GM18508 (cell line): ENCODE measurements at regions not wholly inside any gene's neighbourhood (a gene's known extent, or its start where the extent isn't known, plus 50 kb on each side); places are given as distances from the start of the nearest gene placed in this dataset.
"Not testable (repeated sequence)": the region's sequence is repeated elsewhere in the genome, so short reads cannot be mapped to it uniquely, and the experiment has no call there.

ENCODE experiments used
- ATAC-seq: cut with Tn5 transposase; IDR thresholded peaks from one replicate; pipeline ENCODE4 v1.9.1; 2021; ENCODE audit warnings: moderate number of reproducible peaks; ENCODE audit not compliant: insufficient read depth, unreplicated experiment

DNA sequence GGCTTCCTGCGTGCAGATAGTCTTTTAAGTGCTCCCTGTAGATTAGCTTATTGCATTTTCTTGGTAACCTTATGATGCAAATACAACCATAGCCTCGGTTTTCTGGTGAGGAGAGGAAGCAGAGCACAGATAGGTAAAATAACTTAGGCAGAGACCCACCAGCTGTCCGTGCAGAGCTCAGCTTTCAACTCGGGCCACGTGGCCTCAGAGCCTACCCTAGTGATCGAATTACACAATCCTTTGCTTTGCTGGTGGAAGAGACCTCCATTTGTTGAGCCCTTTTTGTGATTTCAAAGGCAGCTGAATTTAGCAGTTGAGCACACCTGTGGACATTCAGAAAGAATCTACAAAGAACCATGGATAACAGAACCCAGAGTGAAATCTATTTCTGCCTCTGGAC is 220.1 kb downstream of the ATP6V0E2 start:
- ATAC-seq: not testable (repeated sequence)

DNA sequence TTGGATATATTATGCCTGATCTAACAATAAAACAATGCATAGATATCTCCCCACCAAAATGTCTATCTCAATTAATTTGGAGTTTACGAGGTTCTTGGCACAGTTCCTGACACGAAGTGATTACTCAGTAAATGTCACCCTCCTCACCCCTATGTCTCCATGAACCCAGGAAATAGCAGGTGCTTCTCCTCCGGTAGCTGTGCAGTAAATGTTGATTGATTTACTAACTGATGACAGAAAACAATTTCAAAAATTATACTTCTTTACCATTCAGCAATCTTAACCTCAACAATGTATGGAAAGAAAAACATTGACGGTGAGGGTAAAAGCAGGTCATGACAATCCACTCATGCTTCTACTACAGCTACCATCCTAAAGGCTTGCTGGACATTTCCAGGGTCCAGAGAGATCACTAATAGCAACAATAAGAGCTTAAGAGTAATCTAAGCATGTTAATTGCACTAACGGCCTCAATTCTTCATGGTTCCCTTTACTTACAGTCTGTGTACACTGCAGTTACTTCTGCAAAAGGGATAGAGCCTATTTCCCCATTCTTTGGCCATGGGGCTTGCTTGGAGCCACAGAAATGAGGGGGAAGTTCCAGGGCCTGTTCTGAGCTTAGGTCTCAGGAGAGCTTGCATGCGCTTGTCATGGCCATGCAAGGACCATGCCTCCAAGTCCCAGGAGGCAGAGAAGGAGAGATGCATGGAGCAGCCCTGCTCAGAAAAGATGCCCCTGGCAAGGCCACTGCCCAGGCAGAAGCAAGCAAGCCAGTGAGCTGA is 222.6 kb downstream of the ATP6V0E2 start:
- not testable (repeated sequence) for ATAC-seq

DNA sequence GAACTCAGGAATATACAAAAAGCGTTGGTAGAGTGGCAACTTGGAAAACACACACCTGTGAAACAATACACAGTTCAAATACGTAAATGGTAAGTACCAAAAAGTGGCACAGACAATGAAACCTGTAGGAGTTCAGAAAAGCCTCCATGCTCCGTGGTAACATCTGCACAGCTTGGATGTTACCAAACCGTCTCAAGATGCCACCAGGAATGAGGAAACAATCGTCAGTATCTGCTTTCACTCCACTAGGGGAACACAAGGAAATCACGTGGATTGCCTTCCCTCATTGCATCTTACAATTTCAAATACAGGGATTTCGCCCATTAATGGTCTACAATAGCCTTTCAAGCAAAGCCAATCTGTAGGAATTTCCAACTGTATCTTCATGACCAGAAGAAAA is 224.6 kb upstream of the LRRC61 start:
- not testable (repeated sequence) for ATAC-seq

DNA sequence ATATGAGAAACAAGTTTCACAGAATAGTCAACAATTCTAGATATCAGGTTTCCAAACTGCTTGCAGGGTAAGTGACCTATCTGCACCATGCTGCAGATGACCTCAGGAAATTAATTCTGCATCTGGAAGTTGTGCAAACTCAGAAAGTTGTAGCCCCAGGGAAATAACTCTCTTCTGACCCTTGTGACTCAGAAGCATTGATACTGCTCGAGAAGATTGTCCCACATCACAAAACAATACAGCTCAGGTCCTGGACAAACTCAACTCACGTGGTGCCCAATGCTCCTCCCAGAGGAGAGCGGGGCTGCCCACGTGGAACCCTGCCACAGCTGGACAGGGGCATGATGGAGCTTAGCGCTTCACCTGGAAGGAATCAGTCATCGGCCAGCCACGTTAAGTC is 221.9 kb upstream of the LRRC61 start:
- not testable (repeated sequence) for ATAC-seq

DNA sequence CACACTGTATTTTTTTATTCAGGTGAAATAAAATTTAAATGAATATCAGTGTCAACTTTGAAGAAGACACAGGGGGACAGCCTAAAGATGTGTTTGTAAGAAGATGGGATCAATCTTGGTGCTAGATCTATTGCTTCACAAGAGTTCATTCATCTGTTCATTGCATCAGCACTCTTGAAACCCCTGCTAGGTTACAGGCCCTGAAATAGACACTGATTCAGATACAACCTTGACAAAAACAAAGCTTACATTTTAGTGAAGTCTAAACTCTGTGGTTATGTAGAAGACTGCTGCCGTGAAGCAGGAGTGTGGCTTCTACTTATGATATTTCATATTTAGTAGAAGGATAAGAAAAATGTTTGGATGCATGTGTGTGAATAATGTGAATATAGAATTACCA is 215.9 kb upstream of the LRRC61 start:
- not testable (repeated sequence) for ATAC-seq

DNA sequence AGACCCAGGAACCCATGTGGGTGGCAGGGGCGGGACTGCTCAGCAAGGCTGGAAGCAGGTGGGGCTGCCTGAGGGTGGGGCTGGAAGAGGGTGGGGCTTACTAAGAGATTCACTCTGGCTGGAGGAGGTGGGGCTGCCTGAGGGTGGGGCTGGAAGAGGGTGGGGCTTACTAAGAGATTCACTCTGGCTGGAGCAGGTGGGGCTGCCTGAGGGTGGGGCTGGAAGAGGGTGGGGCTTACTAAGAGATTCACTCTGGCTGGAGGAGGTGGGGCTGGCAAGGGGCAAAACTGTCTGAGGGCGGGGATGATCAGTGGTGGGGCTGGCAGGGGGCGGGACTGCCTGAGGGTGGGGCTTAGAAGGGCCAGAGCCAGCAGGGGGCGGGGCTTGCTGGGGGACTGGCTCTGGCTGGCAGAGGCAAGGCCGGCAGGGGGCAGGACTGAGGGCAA is 212.8 kb upstream of the LRRC61 start:
- ATAC-seq: not testable (repeated sequence)

DNA sequence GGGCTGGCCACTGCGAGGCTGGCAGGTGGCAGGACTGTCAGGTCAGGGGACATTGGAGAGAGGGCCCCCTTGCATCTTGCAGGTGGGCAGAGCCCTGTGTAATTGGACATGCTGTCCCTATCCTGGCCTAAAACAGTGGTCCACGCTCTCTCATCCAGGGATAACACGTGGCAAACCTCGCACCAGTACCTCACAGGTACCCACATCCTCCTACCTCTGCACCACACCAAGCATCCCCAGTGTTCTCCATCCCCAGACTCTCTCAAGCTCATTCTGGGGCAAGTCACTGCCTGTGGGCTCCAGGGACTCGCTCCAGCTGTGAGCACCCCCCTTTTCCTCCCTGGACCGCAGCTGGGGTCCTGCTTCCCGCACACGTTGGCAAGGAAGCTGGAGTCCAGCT is 212.3 kb upstream of the LRRC61 start:
- not testable (repeated sequence) for ATAC-seq

DNA sequence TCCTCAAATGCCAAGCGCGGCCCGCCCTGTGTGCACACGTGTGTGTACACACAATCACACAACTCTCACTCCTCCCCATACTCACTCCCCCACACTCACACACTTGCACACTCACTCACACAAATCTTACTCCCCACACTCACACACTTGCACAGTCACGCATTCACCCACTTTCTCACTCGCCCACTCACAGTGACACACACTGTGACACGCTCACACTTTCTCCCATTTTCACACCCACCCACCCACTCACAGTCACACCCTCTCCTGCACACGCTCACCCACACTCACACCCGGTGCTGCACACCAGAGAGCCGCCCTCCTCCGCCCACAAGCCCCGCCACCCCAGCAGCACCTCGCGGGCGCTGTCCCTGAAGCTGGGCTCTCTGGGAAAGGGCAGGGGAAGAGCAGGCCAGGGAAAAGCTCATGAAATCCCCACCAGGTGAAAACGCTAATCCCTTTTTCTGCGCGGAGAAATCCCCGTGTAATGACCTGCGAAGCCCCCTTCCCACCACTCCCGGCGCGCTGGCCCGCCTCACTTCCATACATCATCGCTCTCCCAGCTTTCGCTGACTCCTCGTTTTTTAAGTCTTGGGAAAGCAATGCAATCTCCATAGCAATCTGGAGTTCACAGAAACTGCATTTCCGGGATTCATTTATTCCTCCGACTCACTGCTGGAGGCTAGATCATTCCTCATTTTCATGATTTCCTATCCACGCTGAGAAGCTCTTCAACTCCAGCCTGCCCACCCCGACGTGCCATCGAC is 211.6 kb upstream of the LRRC61 start:
- not testable (repeated sequence) for ATAC-seq

DNA sequence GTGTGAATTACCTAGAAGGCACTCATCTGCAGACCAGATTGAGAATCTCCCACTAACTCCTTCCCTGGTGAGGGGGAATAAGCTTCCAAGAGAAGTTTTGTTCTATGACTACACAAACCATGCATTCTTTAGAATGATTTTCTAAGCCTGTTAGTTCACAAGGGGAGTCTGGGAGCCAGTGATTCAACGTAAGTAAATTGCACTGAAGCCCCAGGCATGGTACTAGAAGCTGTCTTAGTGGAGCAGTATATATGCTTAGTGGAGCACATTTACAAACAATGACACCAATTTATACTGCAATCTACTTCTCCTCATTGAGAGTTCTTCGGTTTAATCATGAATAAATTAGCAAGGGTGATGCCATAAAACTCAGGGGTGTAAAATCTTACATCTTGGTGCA is 209.9 kb upstream of the LRRC61 start:
- not testable (repeated sequence) for ATAC-seq

DNA sequence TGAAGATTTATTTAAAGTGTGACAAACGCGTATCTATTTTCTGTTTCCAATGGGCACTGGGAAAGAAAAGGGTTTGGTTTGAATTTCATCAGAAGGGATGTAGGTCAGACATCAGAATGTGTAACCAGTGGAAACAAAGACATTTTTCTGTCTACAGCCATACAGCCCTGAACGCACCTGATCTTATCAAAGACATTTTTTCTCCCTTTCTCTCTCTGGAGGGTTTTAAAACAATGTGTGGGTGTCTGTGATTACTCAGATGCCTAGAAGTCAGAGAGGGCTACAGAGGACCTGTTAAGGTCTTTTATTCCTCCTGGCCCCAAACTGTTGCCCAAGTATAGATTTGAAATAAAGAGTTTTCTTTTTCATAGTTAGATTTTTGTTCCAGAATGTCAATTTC is 208.6 kb upstream of the LRRC61 start:
- not testable (repeated sequence) for ATAC-seq

DNA sequence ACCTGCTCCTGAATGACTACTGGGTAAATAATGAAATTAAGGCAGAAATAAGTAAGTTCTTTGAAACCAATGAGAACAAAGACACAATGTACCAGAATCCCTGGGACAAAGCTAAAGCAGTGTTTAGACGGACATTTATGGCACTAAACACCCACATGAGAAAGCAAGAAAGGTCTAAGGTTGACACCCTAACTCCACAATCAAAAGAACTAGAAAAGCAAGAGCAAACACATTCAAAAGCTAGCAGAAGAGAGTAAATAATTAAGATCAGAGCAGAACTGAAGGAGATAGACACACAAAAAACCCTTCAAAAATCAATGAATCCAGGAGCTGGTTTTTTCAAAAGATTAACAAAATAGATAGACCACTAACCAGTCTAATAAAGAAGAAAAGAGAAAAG is 203.2 kb upstream of the LRRC61 start:
- not testable (repeated sequence) for ATAC-seq

DNA sequence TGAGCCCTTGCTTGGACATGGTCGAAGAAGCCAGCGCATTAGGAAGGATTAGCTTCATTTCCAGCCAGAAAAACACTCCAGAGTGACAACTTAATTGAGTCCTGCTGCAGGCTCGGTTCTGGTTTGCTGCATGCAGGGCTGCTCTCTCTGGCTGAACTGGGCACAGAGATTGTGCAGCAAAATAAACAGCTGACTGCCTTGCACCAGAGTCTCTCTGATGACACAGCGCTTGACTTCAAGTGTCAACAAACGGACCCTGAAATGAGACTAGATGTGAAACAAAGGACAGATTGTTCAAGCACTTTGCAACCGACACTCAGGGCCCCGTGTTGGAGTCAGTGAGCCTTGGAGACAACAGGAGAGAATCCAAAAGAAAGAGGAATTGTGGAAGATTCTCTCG is 197.3 kb upstream of the LRRC61 start:
- not testable (repeated sequence) for ATAC-seq

DNA sequence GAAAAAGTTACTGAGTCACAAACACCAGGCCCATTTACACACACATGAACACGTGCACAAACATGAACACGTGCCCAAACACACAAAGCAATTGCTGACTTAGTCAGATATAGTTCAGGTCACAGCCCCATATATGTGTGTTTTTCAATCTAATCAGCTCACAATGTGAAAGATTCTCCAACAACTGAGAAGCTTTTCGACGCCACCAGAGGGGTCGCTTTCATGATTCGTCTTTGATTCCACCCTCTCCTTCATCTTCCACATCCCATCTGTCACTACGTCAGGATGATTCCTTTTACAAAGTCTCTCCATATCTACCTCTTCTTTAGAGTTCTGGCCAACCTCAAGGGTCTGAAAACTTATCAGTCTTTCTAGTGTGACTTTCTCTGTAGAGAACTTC is 188.7 kb upstream of the LRRC61 start:
- ATAC-seq: not testable (repeated sequence)

DNA sequence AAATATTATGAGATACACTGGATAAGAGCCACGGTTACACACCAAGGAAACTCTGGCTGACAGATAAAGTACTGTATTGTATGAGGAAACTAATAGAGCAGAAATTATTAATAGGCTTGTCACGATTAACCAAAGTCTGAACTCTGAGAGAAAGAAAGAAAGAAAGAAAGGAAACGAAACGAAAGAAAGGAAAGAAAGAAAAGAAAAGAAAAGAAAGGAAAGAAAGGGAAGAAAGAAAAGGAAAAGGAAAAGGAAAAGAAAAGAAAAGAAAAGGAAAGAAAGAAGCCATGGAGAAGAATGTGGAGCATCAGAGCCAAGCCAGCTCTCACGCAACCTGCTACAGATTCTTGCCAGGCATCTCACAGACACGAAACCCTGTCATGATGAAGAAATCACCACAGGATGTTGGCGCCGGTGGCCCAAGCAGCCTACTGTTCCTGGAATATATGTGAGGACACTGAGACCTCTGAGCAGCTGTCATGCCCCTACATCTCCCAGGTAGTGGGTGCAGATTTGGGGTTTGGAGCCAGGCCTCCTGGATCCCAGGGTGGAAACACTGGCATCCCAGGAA is 187.4 kb upstream of the LRRC61 start:
- not testable (repeated sequence) for ATAC-seq

DNA sequence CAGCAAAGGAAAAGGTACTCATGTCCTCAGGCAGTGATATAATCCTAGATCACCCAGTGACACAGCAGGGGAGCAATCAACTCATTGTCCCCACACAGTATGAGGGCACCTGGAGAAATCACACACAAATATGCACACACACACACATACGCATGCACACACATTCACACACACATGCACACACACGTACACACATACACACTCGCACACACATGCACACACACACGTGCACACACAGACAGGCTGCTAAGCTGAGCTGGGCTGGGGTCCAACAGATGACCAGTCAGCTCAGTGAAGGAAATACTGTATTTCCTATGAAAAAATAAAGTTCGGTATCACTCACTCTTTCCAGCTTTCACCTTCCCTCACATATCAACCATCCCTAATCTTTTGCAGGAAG is 183.3 kb upstream of the LRRC61 start:
- not testable (repeated sequence) for ATAC-seq

DNA sequence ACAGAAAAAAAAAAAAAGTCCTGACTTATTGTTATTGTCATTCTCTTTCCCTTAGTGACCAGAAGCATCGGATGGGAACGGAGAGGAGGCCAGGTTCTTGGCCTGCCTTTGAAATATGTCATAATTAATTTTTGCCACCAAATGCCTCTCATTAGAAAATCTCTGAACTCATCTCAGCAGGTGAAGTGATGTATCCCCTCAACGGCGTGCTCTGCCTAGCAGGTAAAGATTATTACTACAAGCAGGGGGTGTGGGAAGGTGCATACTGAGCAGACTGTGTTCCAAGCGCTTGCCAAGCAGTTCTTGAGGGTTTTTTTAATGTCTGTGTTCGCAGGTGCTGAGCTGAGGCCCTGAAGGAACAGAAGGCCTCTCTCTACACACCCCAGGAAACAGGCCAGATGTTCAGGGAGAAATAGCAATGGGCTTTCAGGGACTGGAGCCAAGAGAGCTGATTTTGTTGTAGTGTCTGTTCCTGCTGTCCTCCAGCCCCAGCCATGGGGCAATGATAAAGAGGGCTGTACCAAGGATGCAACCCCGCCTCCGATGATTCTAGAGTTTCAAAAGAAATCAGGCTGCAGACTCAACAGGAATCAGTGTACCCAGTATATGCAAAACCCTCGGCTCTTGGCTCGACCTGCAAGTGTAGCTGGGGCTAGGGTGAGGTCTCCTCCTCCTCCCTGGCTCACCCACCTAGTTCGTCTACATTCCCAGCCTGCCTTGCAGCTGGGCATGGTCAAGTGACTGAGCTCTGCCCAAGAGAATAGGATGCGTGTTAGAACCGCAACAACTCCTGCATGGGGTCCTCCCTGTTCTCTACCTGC is 181.4 kb upstream of the LRRC61 start:
- ATAC-seq: not testable (repeated sequence)

DNA sequence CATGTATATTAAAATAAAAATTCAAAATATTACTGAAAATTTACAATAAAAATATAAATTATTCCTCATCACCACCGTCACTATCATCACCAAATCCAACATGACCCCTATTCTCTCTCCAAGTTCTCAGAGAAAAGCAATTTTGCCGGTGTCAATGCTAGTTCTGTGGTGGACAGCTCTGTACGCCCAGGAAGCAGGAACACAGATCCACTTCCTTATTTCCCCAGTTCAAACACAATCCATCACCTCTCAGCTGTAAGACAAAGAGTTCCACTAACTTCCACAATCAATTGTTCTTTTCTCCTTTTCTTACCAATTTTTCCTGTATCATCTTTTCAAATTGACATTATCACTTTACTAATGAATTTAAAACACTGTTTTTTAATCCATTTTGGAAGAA is 177.0 kb upstream of the LRRC61 start:
- not testable (repeated sequence) for ATAC-seq

DNA sequence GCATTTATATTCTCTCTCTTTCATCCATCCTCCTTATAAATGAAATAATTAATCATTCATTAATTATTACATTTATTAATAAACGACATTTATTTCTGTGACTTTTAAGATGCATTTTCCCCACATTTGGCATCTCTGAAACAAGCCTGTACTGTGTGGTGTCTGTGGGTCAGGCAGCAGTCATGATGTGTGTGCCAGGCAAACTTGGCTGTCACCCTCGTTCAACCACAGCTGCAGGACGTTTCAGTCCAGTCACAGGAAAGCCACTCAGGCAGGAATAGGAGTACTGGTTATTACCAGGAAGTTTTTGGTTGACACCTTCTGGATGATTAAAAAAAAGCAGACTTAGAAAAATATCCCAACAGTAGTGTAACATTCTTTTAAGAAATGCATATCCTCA is 175.6 kb upstream of the LRRC61 start:
- ATAC-seq: not testable (repeated sequence)

DNA sequence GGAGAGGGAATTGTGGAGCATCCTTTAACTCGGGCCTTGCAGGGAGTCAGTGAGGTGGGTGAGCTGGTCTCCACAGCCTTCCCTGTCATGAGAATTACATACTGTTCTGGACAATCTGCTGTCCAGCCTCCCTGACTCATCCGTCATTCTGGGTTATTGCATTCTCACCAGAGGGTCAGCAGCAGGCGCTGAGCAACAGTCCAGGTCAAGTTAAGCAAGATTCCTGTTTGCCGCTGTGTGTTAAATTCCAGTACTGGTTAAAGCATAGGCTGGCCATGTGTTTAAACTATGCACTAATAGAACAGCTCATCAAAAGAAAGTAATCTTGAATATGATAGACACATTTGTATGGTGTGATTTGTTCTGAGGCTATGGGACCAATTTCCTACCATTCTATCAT is 167.1 kb upstream of the LRRC61 start:
- ATAC-seq: not testable (repeated sequence)

DNA sequence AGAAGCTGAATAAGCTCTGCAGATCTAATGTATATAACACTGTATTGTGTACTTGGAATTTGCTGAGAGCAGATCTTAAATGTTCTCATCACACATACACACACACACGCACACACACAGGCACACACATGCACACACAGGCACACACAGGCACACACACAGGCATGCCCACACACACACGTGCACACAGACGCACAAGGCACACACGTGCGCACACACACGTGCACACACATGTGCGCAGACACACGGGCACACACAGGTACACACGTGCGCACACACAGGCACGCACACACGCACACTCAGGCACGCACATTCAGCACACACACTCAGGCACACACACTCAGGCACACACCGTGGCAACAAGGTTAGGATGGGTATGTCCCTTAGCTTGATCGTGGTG is 164.5 kb upstream of the LRRC61 start:
- not testable (repeated sequence) for ATAC-seq
